ENCODE measurements at regions not wholly inside any gene's neighbourhood (a gene's known extent, or its start where the extent isn't known, plus 50 kb on each side); places are given as distances from the start of the nearest gene placed in this dataset.
"Not testable (repeated sequence)": the region's sequence is repeated elsewhere in the genome, so short reads cannot be mapped to it uniquely, and the experiment has no call there.

DNA sequence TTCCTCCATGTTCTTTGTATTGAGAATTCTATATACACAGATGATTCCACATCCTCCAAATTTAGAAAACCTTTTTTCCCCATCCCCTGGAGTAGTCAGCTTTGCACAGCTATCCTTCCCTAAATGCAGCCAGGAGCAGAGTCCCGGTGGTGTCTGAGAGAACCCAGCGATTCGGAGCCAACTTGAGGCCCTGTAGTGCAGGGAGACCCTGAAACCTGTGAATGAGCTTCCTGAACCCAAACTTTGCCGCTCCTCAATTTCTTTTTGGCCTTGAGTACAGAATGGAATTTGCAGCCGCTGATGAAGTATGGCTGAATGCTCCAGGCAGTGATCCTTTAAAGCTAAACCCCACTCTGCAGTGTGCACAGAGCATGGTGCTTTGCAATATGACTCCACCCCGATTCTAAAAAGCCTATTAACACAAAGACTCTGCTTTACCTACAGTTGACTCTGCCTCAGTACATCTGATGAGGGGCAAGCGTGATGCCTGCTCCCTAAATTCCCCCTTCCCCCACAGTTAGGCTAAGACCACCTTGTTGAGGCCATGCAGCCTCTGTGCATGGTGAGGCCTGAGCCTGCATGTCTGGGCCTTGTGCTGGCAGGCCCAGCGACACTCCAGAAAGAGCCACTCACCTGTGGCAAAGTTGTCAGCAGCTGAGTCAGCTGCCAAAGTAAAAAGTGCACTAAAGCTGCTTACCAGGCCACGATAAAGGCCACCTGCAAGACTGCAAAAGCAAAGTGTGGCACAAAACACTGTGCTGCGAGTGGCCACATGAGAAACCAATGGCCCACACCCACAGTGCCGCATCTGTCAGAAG, 82.1 kb downstream of the PLEKHG1 start:
- intact Hi-C loops (cut with DNase I) = no loop called here
- DNase-seq (ENCODE audit: low spot score) = no peak

DNA sequence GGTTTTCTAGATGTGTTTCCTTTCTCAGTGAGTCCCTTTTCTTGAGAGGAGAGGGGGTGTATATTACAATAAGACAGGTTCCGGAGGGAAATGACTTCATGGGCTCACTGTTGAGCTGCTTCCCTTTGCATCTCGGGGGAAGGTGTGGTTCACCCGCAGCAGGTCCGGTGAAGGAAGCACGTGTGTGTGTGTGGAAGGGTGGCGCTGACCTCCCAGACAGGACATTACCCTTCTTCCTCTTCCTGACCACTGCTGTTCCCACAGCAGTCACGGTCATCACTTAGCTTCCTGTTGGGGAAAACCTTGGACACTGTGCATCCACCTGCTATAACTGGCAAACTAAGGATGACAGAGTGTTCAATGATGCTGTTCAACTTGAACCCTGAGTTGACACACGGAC, 83.6 kb downstream of the PLEKHG1 start:
- no peak for DNase-seq (ENCODE audit: low spot score)
- intact Hi-C loops (cut with DNase I) = no loop called here

DNA sequence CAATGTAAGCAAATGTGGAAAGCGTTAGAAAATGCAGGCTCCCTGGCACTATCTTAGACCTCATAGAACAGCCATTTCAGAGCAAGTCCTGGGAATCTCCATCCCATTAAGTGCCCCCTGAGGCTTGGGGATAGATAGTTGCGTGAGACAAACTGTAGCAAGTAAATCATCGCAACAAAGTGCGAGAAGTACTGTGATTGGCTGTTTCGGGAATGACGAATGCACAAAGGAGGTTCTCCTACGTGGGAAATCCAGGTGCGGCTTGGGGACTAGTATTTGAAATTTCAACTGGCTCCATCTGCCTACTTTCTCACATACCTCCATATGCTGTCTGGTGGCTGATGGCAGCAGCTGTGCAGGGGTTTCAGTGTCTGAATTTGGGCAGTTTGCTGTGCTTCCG, 84.5 kb downstream of the PLEKHG1 start:
- intact Hi-C loops (cut with DNase I) = no loop called here
- no peak for DNase-seq (ENCODE audit: low spot score)

DNA sequence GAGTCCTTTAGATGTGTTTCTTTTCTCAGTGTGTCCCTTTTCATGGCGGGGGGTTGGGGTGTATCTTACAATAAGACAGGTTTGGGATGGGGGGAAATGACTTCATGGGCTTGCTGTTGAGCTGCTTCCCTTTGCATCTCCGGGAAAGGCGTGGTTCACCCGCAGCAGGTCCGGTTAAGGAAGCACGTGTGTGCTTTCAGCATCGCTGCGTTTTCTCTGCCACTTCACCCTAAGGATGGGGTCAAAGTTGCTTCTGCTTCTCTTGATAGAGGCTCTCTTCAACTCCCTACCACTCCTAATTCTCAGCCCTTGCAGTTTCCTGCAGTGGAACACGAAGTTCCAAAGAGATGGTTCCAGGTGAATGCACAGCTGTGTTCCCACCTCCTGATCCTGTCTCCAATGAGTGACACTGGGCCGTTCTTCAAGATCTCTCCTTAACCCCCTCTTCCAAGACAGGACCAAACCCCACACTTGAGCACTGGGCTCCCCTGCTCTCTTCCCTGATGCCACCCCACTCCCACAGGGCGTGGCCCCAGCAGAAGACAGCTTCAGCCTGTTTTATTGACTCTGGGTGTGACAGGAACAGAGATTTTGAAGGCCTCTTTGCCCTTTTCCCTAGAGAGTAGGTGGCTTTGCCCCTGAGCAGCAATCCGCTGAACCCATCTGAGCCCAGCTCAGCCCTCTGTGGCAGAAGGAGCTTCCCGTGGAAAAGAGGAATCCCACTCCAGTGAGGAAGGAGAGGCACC, 85.2 kb downstream of the PLEKHG1 start:
- DNase-seq (ENCODE audit: low spot score) = no peak

DNA sequence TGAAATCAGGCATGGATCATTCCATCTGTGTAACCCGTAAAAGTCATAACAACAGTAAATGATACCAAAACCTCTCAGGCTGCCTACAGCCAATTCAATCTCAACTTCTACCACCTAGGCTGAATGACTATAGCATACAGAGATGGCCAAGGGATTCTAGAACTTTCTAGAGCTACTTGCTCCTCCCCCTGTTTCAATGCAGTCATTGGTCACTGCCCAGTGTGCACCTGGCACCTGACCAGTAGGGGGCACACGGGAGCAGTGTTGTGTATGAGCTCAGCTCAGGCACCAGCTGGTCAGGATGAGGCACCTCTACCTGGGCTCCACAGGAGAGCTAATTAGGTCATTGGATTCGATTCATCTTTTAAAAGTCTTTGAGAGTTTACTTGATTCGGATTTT, 86.2 kb downstream of the PLEKHG1 start:
- no peak for DNase-seq (ENCODE audit: low spot score)
- intact Hi-C loops (cut with DNase I) = no loop called here

More for the DNA sequence above, 85.2 kb downstream of the PLEKHG1 start:
- intact Hi-C loops (cut with DNase I) = no loop called here

DNA sequence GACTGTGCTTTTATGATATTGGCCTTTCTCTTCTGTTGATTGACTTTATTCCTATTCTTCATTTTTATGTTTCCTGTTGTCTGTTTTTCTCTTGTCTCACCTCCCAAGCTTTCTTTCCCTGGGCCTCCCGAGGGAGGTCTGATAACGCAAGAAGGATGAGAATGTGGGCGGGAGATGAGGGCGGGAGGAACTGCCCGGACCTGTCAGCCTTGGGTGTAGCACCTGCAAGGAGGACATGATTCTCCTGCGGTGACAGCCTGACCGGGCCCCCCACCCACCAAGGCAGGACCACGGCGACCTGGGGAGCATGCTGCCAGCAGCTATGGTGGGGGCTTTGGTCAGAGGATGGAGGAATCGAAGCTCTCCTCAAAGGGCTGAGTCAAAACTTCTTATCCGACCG, 86.9 kb downstream of the PLEKHG1 start:
- intact Hi-C loops (cut with DNase I) = no loop called here
- no peak for DNase-seq (ENCODE audit: low spot score)

DNA sequence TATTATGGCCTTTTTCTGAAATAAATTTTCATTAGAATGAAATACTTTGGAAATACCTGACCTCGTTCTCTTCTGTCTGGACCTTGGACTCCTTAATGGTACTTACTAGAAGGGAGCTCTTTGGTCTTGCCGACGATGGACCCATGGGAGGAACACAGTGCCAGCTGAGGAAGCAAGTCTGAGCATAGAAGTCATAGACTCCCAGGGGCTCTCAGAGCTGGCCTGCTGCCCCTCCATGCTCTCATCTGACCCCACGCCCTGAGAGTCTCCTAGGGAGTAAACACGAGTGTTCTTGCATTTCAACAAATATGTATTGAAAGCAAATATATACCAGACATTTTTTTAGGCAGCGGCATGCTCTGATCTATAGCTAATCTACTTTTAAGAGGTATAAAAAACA, 87.8 kb downstream of the PLEKHG1 start:
- intact Hi-C loops (cut with DNase I) = no loop called here
- peak; percentile 87 for DNase-seq (ENCODE audit: low spot score)

DNA sequence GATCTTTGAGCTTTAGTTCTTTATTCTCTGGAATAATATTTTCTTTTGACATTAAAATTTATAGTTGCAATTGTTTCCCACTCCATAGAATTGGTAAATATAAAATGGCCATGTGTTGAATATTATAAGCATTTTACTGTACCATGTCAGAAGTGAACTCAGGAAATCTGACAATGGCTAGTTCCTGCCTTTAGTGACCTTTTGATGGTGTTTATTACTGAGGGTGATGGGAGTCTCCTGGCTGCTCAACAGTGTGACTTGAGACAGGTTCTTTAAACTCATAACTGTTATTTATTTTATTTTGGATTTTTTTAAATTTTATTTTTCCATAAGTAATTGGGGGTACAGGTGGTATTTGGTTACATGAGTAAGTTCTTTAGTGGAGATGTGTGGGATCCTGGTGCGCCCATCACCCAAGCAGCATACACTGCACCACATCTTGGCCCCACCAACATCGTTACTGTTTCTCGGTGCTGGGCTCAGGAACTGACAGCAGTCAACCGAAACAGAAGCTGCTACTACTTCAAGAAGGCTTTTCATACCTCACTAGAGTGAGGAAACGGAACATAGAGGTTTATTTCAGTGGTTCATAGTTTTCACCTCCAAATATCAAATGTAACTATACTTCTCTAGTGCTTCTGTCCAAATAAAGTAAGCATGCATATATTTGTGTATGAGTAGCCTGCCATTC, 90.4 kb downstream of the PLEKHG1 start:
- DNase-seq (ENCODE audit: low spot score) = no peak
- intact Hi-C loops (cut with DNase I) = no loop called here

DNA sequence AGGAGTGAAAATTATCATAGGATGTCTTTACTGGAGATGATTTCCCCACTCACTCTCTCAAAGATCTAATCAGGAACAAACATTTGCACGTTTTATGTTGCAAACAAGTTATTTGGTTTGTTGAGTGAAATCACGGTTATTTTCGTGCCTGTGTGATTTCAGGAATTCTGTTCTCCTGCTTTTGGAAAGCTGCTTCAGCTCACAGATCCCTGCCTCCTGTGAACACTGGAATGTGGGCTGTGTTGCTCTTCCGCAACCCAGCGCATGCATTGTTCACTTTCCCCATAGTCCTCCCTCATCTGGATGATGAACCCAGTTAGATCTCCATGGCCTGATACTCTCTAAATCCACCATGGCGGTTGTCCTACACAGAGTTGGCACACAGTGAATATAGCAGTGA, 91.0 kb downstream of the PLEKHG1 start:
- intact Hi-C loops (cut with DNase I) = no loop called here
- no peak for DNase-seq (ENCODE audit: low spot score)

DNA sequence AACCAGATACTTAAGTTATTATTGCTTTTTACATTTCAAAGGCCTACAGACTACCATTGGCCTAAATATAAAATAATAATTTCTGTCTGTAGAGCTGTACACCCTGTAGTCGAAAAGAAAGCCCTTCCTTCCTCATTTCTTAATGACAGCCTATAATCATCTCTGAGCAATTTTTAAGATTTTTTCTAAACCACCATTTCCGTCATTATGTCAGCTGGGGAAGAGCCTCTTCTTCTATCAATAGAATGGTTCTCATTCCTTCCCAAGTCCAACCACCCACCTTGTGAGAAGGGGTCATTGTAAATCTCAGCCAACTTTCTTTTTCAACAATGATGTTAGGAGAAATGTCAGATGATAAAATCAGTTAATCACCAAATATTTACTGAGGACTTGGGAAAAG, 91.8 kb downstream of the PLEKHG1 start:
- no peak for DNase-seq (ENCODE audit: low spot score)
- intact Hi-C loops (cut with DNase I) = no loop called here

DNA sequence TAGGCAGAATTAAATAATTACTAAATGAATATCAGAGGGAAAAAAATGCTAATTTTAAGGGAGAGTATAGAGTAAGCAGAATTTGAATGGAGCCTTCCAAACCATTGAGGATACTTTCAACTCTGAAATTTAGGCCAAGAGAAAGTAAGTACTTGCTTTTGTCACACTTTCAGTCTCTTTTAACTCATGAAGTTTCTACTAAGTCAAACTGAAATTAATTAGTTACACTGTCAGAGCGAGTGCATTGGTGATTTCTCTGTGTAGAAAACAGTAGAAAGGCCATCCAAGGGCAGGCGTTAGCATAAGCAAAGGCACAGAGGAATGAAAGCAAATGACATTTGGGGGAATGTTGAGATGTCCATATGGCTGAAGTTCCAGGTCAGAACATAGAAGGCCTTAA, 92.9 kb downstream of the PLEKHG1 start:
- intact Hi-C loops (cut with DNase I) = no loop called here
- no peak for DNase-seq (ENCODE audit: low spot score)

DNA sequence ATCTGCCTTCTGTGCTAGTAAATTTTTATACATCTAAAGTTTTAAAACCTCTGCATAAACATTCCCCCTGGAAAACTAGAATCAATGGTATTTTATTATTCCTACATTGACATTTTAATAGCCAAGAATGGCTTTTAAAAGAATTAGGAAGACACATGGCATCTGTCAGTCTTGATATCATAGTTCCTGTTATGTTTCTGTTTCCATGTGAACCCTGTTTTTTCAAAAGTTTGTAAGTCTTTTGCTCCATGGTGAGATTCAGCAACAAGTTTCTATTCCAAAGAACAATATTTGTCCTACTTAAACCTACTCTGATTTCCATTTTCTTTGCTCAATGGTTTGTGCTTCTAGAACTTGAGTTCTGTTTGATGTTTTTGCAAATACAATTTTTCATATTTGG, 95.2 kb downstream of the PLEKHG1 start:
- intact Hi-C loops (cut with DNase I) = no loop called here
- no peak for DNase-seq (ENCODE audit: low spot score)

DNA sequence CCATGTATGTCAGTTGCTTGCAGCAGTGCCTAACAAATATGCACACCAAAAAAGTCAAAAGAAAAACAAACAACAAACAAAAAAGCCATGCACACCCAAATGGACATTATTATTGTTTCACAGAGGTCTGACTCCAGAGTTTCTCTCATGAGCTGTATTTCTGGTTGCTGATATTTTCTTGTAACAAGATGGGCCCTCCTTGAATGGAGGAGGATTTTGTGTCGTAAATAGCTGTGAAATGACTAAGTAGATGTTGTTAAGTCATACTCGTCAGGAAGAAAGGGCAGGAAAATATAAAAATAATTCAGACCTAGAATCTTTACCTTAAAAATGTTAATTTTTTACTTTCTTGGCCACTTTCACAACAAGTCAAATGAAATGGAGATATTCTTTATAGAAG, 96.0 kb downstream of the PLEKHG1 start:
- intact Hi-C loops (cut with DNase I) = no loop called here
- DNase-seq (ENCODE audit: low spot score) = no peak

DNA sequence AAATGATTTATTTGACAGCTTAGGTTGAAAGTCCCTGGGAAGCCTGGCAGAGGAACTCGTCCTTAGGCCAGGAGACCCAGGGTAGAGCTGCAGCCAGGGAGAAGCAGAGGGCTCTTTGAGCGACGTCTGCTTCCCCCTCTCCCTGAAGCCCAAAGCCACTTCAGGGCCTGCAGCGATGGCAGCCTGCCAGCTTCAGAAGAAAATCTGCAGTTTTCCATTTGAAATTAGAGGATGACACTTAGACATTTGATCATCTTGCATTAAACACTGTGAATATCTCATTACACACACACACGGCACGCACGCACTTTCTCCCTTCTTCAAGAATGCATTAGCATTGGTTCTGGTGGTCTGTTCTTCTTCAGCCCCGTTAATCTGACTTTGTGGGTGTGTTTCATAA, 96.5 kb downstream of the PLEKHG1 start:
- no peak for DNase-seq (ENCODE audit: low spot score)
- intact Hi-C loops (cut with DNase I) = no loop called here

DNA sequence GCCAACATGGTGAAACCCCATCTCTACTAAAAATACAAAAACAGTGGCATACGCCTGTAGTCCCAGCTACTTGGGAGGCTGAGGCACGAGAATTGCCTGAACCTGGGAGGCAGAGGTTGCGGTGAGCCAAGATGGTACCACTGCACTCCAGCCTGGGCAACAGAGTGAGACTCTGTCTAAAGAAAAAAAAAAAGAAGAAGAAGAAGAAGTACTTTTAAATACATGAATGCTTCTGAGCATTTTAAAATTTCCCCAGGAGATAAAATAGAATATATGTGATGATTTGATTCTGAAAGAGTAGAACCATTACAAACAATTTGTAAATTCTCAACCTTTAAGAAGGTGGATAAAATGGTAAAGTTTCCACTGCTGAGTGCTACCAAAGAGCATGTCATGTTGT, 97.2 kb downstream of the PLEKHG1 start:
- intact Hi-C loops (cut with DNase I); DNase-seq (ENCODE audit: low spot score): not testable (repeated sequence)

DNA sequence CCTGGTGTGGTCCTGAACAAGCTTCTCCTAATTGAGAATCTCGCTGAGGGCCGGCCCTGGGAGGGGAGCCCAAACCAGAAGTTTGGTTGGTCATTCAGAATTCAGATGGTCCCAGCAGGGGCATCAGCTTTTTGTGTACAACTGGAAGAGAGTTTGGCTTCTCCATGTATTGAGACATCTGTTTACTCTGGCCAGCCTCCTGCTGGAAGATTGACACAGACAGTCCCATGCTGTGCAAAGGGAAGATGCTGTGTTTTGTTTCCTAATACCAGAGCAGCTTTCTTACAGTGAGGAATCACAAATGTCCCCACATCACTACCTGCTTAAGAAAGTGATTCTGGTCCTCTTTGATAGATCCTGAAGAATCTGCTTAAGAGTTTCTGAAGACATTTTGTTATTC, 97.8 kb downstream of the PLEKHG1 start:
- intact Hi-C loops (cut with DNase I) = no loop called here

DNA sequence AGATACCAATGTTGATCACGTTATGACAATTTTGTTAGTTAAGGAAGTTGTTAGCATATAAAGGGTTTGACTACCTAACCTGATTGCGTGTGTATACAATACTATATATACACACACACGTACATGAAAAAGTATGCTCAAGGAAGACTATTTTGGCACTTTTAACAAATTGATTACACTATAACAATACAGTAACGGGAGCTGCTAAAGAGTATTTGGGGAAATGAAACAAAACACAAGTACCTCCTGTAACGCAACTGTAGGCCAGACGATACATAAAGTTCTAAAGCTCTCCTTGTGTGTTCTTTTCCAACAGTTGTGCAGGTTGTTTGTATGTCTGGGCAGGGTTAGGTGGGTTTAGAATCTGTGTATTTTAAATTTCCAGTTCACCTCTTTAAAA, 98.7 kb downstream of the PLEKHG1 start:
- DNase-seq (ENCODE audit: low spot score) = no peak
- intact Hi-C loops (cut with DNase I) = no loop called here

More for the DNA sequence above, 97.8 kb downstream of the PLEKHG1 start:
- no peak for DNase-seq (ENCODE audit: low spot score)

DNA sequence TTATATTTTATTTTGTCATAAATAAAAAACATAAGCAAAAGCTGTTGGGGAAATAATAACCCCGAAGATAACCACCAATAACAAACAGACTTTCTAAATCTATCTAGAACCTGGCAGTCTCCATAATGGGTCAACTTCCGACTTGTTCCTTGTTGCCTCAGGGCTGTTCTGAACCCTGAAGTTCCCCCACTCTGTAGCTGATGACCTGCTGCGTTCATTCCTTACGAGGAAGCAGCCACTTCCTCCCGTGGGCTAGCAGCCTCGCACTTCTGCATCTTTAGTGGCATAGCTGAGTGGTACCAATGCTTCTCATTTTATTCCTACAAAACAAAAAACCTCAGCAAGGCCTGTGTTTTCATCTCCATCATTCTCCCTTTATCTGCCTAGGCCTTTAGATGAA, 103.0 kb downstream of the PLEKHG1 start:
- no peak for DNase-seq (ENCODE audit: low spot score)
- intact Hi-C loops (cut with DNase I) = no loop called here

DNA sequence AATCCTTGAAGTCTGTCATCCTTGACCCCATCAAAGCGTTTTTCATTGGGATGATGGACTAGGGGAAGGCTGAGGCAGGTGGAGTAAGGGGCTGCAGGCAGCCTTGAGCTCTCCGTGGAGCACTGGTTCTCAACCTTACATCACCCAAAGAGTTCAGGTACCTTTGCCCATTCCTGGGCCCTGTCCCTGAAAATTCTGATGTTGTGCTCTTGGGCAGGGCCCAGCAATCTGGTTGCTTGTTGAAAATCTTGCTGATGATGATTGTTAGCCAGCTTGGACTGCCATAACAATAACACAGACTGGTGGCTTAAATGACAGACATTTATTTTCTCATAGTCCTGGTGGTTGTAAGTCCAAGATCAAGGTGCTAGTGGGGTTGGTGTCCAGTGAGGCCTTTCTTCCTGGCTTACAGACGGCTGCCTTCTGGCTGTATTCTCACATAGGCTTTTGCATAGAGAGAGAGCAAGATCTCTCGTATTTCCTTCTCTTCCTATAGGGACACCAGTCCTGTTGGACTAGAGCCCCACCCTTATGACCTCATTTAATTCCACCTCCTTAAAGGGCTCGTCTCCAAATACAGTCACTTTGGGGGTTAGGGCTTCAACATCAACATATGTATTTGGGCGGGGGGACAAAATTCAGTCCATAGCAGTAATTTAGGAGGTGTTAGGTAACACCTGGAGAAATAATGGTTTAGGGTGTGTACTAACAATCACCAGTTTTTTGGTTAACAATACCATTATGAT, 104.9 kb downstream of the PLEKHG1 start:
- DNase-seq (ENCODE audit: low spot score) = no peak
- intact Hi-C loops (cut with DNase I) = no loop called here

DNA sequence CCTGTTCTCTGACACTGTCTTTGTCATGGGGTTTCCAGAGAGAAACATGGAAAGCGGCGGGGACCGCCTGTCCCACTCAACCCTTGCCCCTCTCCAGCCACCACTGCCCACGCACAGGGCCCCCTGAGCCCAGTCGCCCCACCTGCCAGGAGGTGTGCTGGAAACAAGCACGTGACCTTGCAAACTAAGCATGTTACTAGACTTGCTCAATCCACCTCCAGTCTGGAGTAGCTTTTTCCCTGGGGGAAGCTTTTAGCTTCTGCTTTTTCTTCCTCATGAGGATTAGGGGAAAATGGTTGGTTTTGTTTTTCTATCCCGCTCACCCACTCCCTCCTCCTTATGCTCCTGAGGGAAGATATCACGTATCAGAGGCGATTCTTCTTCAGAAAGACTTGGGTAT, 105.7 kb downstream of the PLEKHG1 start:
- intact Hi-C loops (cut with DNase I) = no loop called here

More for the DNA sequence above, 105.7 kb downstream of the PLEKHG1 start:
- no peak for DNase-seq (ENCODE audit: low spot score)
